ENCODE measurements at regions not wholly inside any gene's neighbourhood (a gene's known extent, or its start where the extent isn't known, plus 50 kb on each side); places are given as distances from the start of the nearest gene placed in this dataset.

DNA sequence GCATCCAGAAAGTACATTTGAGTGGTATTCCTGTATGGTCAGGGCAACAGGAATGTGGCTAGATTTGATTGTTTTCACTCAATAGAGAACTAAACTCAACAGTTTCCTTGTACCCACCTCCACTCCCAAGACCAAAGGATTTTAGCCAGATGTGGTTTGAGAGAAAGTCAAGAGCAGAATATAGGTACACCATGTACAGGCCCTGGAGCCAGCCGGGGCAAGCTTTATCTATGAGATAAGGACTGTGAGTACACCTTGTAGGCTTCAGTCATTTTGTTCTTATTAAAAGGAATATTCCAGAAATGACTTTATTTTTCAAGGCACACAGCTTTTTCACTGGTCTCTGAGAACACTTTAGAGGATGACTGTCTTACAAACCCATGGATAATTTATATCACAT, 192.4 kb upstream of the JUN start:
- TF ChIP-seq CTCF (IDR thresholded peaks at IDR 0.05) (no peak), POLR2A (IDR thresholded peaks at IDR 0.05) (no peak), EP300 (IDR thresholded peaks at IDR 0.05) (no peak)

All from tibial nerve (tissue), 4 donors.